ENCODE measurements at regions not wholly inside any gene's neighbourhood (a gene's known extent, or its start where the extent isn't known, plus 50 kb on each side); places are given as distances from the start of the nearest gene placed in this dataset.

- no peaks in the 10 kb centered on the region for H3K27me3 ChIP-seq
- H3K36me3 ChIP-seq, result no peaks in the 10 kb centered on the region
- H3K27ac ChIP-seq, result no peak overlapping the region
- H3K4me1 ChIP-seq (ENCODE audit: control insufficient read depth in 1 of 2, insufficient read depth in 1 of 2, low read depth in 1 of 2, low read length in 1 of 2), result peaks cover 12 to 19% of the 10 kb centered on the region in 2 experiments
- no peaks in the 10 kb centered on the region for H3K9me3 ChIP-seq
- no peak overlapping the region for H3K4me3 ChIP-seq (ENCODE audit: low read depth in 1 of 2, low read length in 1 of 2)
- no peak for TF ChIP-seq CTCF (IDR thresholded peaks at IDR 0.05)
Measured at GRCh38 chr6:25042536-25042935, 106.8 kb upstream of the RIPOR2 start.

- no peaks in the 10 kb centered on the region for H3K27me3 ChIP-seq
- TF ChIP-seq CTCF (IDR thresholded peaks at IDR 0.05), result no peak
- H3K4me3 ChIP-seq (ENCODE audit: low read depth in 1 of 2, low read length in 1 of 2), result no peak overlapping the region
- no peaks in the 10 kb centered on the region for H3K36me3 ChIP-seq
- no peaks in the 10 kb centered on the region for H3K9me3 ChIP-seq
- H3K4me1 ChIP-seq (ENCODE audit: control insufficient read depth in 1 of 2, insufficient read depth in 1 of 2, low read depth in 1 of 2, low read length in 1 of 2), result peaks cover 12 to 19% of the 10 kb centered on the region in 2 experiments
- H3K27ac ChIP-seq, result no peak overlapping the region
Measured at GRCh38 chr6:25042984-25043725, 107.4 kb upstream of the RIPOR2 start.

- TF ChIP-seq CTCF (IDR thresholded peaks at IDR 0.05), result no peak
- H3K36me3 ChIP-seq, result no peaks in the 10 kb centered on the region
- no peaks in the 10 kb centered on the region for H3K9me3 ChIP-seq
- H3K4me3 ChIP-seq (ENCODE audit: low read depth in 1 of 2, low read length in 1 of 2), result no peak overlapping the region
- no peaks in the 10 kb centered on the region for H3K27me3 ChIP-seq
- H3K4me1 ChIP-seq (ENCODE audit: control insufficient read depth in 1 of 2, insufficient read depth in 1 of 2, low read depth in 1 of 2, low read length in 1 of 2), result peaks cover 12 to 19% of the 10 kb centered on the region in 2 experiments
- no peak overlapping the region for H3K27ac ChIP-seq
Measured at GRCh38 chr6:25043892-25044291, 108.1 kb upstream of the RIPOR2 start.

GRCh38 chr6:25046942-25047341 lies 111.2 kb upstream of the RIPOR2 start:
- Histone ChIP-seq H3K9me3 (no peaks in the 10 kb centered on the region), H3K27me3 (no peaks in the 10 kb centered on the region), H3K4me3 (ENCODE audit: low read depth in 1 of 2, low read length in 1 of 2) (no peak overlapping the region), H3K27ac (no peak overlapping the region), H3K4me1 (ENCODE audit: control insufficient read depth in 1 of 2, insufficient read depth in 1 of 2, low read depth in 1 of 2, low read length in 1 of 2) (peaks cover 6 to 8% of the 10 kb centered on the region in 2 experiments), H3K36me3 (no peaks in the 10 kb centered on the region)
- TF ChIP-seq CTCF (IDR thresholded peaks at IDR 0.05), result no peak

- H3K4me1 ChIP-seq (ENCODE audit: control insufficient read depth in 1 of 2, insufficient read depth in 1 of 2, low read depth in 1 of 2, low read length in 1 of 2), result no peaks in the 10 kb centered on the region
- no peak for TF ChIP-seq CTCF (IDR thresholded peaks at IDR 0.05)
- no peaks in the 10 kb centered on the region for H3K36me3 ChIP-seq
- no peak overlapping the region for H3K27ac ChIP-seq
- no peaks in the 10 kb centered on the region for H3K9me3 ChIP-seq
- no peak overlapping the region for H3K4me3 ChIP-seq (ENCODE audit: low read depth in 1 of 2, low read length in 1 of 2)
- no peaks in the 10 kb centered on the region for H3K27me3 ChIP-seq
Measured at GRCh38 chr6:25050356-25050755, 114.6 kb upstream of the RIPOR2 start.

Measured in neutrophil (primary cell).